ENCODE measurements at regions not wholly inside any gene's neighbourhood (a gene's known extent, or its start where the extent isn't known, plus 50 kb on each side); places are given as distances from the start of the nearest gene placed in this dataset.

- TF ChIP-seq ZNF350 (tag by site-specific recombination; IDR thresholded peaks at IDR 0.05) (no peak), ZNF155 (tag by site-specific recombination; IDR thresholded peaks at IDR 0.05) (no peak), ZNF146 (tag by site-specific recombination; IDR thresholded peaks at IDR 0.05) (no peak), EGR2 (tag by site-specific recombination; IDR thresholded peaks at IDR 0.05; ENCODE audit: low read depth) (no peak), ZNF600 (tag by site-specific recombination; IDR thresholded peaks at IDR 0.05) (no peak), ZNF132 (tag by site-specific recombination; IDR thresholded peaks at IDR 0.05; ENCODE audit: borderline replicate concordance) (no peak), GLIS1 (tag by site-specific recombination; IDR thresholded peaks at IDR 0.05) (no peak), ZNF664 (tag by site-specific recombination; IDR thresholded peaks at IDR 0.05) (no peak), ZNF184 (tag by site-specific recombination; IDR thresholded peaks at IDR 0.05) (no peak), FEZF1 (tag by site-specific recombination; IDR thresholded peaks at IDR 0.05) (no peak), ZNF354C (tag by site-specific recombination; IDR thresholded peaks at IDR 0.05; ENCODE audit: borderline replicate concordance, low read depth) (no peak), SALL2 (tag by site-specific recombination; IDR thresholded peaks at IDR 0.05; ENCODE audit: borderline replicate concordance) (no peak), ZNF292 (tag by site-specific recombination; IDR thresholded peaks at IDR 0.05; ENCODE audit: borderline replicate concordance, low read depth) (no peak), MEIS1 (CRISPR knock-in tag; IDR thresholded peaks at IDR 0.05; ENCODE audit: borderline replicate concordance) (no peak), ZSCAN5A (tag by site-specific recombination; IDR thresholded peaks at IDR 0.05) (no peak)
- Histone ChIP-seq H3K4me1 (ENCODE audit: control insufficient read depth, insufficient read depth, low read length) (no peaks in the 10 kb centered on the region), H3K27ac (ENCODE audit: extremely low read depth, low read depth, low read length) (no peak overlapping the region), H3K36me3 (ENCODE audit: control insufficient read depth in 2 of 2, insufficient read depth in 1 of 2, low read length in 2 of 2) (no peaks in the 10 kb centered on the region), H3K4me3 (ENCODE audit: low read depth, low read length) (no peak overlapping the region), H3K9me3 (ENCODE audit: control insufficient read depth, insufficient read depth, low read depth, low read length) (no peaks in the 10 kb centered on the region)
- ChIA-PET CTCF (interaction anchor here (0.6 kb wide), 1 partner anchor 37 kb away, joined by 3 read pairs; no protein-coding TSS in a partner anchor), POLR2A (no interaction called here)
Observed at GRCh38 chr6:22754061-22754460, 184.7 kb downstream of the HDGFL1 start.

- TF ChIP-seq CTCF (tag by site-specific recombination; IDR thresholded peaks at IDR 0.05): no peak
- no peak for TF ChIP-seq OSR2 (tag by site-specific recombination; IDR thresholded peaks at IDR 0.05)
- no peak for TF ChIP-seq ZBTB20 (tag by site-specific recombination; IDR thresholded peaks at IDR 0.05)
- TF ChIP-seq ZNF280D (tag by site-specific recombination; IDR thresholded peaks at IDR 0.05): no peak
- Histone ChIP-seq H3K27ac (ENCODE audit: extremely low read depth, low read depth, low read length) (no peak overlapping the region), H3K4me1 (ENCODE audit: control insufficient read depth, insufficient read depth, low read length) (no peaks in the 10 kb centered on the region), H3K9me3 (ENCODE audit: control insufficient read depth, insufficient read depth, low read depth, low read length) (no peaks in the 10 kb centered on the region), H3K36me3 (ENCODE audit: control insufficient read depth in 2 of 2, insufficient read depth in 1 of 2, low read length in 2 of 2) (no peaks in the 10 kb centered on the region), H3K4me3 (ENCODE audit: low read depth, low read length) (no peak overlapping the region)
- ChIA-PET POLR2A (no interaction called here), CTCF (no interaction called here)
Observed at GRCh38 chr6:22755605-22756004, 186.2 kb downstream of the HDGFL1 start.
